A549 (cell line): ENCODE measurements at regions not wholly inside any gene's neighbourhood (a gene's known extent, or its start where the extent isn't known, plus 50 kb on each side); places are given as distances from the start of the nearest gene placed in this dataset.

ENCODE experiments used
- ATAC-seq, 2 experiments: fragments of 200-7000 bp in 1 of 2; fragments of >200 bp in 1 of 2; cut with Nextera tagmentation in 1 of 2; cut with Tn5 transposase in 1 of 2; 3 replicates each; pipeline versions ENCODE4 v1.8.0 to v1.9.1; 2018 to 2020; ENCODE audit warnings: mild to moderate bottlenecking in 1 of 2, moderate library complexity in 1 of 2
- CTCF ChIA-PET: fragments of 300-600 bp; sonication (Branson Sonifier 250); formaldehyde crosslinking; extraction: SDS; loops from one replicate; lab custom pipeline; 2021; ENCODE audit warnings: antibody characterized with exemption, inconsistent platforms; lab: Yijun Ruan, JAX
- POLR2A ChIA-PET: fragments of 350-600 bp; formaldehyde crosslinking; extraction: SDS; loops from one replicate; lab custom pipeline; 2021; ENCODE audit warnings: antibody characterized with exemption, inconsistent platforms; lab: Yijun Ruan, JAX
- DNase-seq, 2 experiments: peaks; one replicate each; pipeline versions ENCODE4 v3.0.0 to v3.0.0-alpha.2; 2011 to 2016; ENCODE audit warnings: low read depth in 1 of 2, low spot score in 1 of 2
- FAIRE-seq: peaks from 2 replicates; lab custom pipeline; 2011; peaks lifted over from hg19 to GRCh38; lab: Jason Lieb, UNC
- H3K27ac ChIP-seq, 2 experiments: fragments of >200 bp; sonication (Bioruptor Twin); formaldehyde crosslinking; 3 replicates each; pipeline ENCODE4 v1.5.1; 2016 to 2017
- H3K4me1 ChIP-seq: fragments of >200 bp; sonication (Bioruptor Twin); formaldehyde crosslinking; 3 replicates; pipeline ENCODE4 v1.6.1; 2016
- H3K4me2 ChIP-seq: fragments of >200 bp; sonication (Bioruptor Twin); formaldehyde crosslinking; 3 replicates; pipeline ENCODE4 v1.6.1; 2016
- H3K4me3 ChIP-seq: fragments of >200 bp; sonication (Bioruptor Twin); formaldehyde crosslinking; 3 replicates; pipeline ENCODE4 v1.5.1; 2016
- H3K9me3 ChIP-seq: fragments of >200 bp; sonication (Bioruptor Twin); formaldehyde crosslinking; 3 replicates; pipeline ENCODE4 v1.6.1; 2016
- CHD2 ChIP-seq: fragments of 150-350 bp; IDR thresholded peaks from 2 replicates; pipeline ENCODE4 v1.6.1; 2014; ENCODE audit warnings: low read length; ENCODE audit not compliant: partially characterized antibody
- CHD4 ChIP-seq: fragments of 200-600 bp; sonication (generic); IDR thresholded peaks from 2 replicates; pipeline ENCODE4 v1.6.1; 2016; ENCODE audit warnings: antibody characterized with exemption, mild to moderate bottlenecking, borderline replicate concordance
- FOSB ChIP-seq: fragments of 250-450 bp; sonication (Bioruptor Pico); IDR thresholded peaks from 2 replicates; pipeline ENCODE4 v1.5.0; 2020; ENCODE audit warnings: mild to moderate bottlenecking, moderate library complexity
- FOSL2 ChIP-seq, 2 experiments: fragments of 450-650 bp in 1 of 2; fragments of >200 bp in 1 of 2; sonication (Bioruptor Twin) in 1 of 2; formaldehyde crosslinking; IDR thresholded peaks; 2 replicates each; pipeline versions ENCODE4 v1.5.0 to v1.6.1; 2016 to 2020; ENCODE audit warnings: mild to moderate bottlenecking in 1 of 2, moderate library complexity in 1 of 2
- GATA3 ChIP-seq: IDR thresholded peaks from 2 replicates; pipeline ENCODE4 v1.6.1; 2012; ENCODE audit warnings: borderline replicate concordance
- HEYL ChIP-seq: fragments of 250-450 bp; sonication (Bioruptor Pico); IDR thresholded peaks from 2 replicates; pipeline ENCODE4 v1.8.0; 2021; ENCODE audit warnings: mild to moderate bottlenecking, moderate library complexity
- HOXB5 ChIP-seq: fragments of 250-450 bp; sonication (Bioruptor Pico); IDR thresholded peaks from 2 replicates; pipeline ENCODE4 v1.5.0; 2020; ENCODE audit warnings: mild to moderate bottlenecking, moderate library complexity
- KDM1A ChIP-seq: fragments of 200-600 bp; sonication (generic); IDR thresholded peaks from 2 replicates; pipeline ENCODE4 v1.6.1; 2016; ENCODE audit warnings: low read depth, mild to moderate bottlenecking
- KDM5A ChIP-seq: fragments of 200-600 bp; sonication (generic); IDR thresholded peaks from 2 replicates; pipeline ENCODE4 v1.6.1; 2016; ENCODE audit warnings: antibody characterized with exemption, mild to moderate bottlenecking
- PHF8 ChIP-seq: fragments of 200-600 bp; sonication (generic); IDR thresholded peaks from 2 replicates; pipeline ENCODE4 v1.6.1; 2016; ENCODE audit warnings: low read depth, mild to moderate bottlenecking, antibody characterized with exemption, moderate library complexity, borderline replicate concordance
- POLR2AphosphoS2 ChIP-seq: conservative IDR thresholded peaks from 2 replicates; pipeline ENCODE4 v1.6.1; 2012; ENCODE audit warnings: low read length, improper control_type of control experiment, inconsistent platforms
- RARB ChIP-seq: fragments of 250-450 bp; sonication (Bioruptor Pico); IDR thresholded peaks from 2 replicates; pipeline ENCODE4 v1.8.0; 2021; ENCODE audit warnings: mild to moderate bottlenecking, moderate library complexity
- SREBF2 ChIP-seq: fragments of 450-650 bp; IDR thresholded peaks from 2 replicates; pipeline ENCODE4 v1.6.1; 2014; ENCODE audit warnings: mild to moderate bottlenecking, moderate library complexity
- WGBS: methylation state at CpG from one replicate; pipeline ENCODE4 v1.1.6; 2017; ENCODE audit errors: missing lambda C conversion rate; 5-methylcytosine and 5-hydroxymethylcytosine counted together
- TF ChIP-seq, protein P1 (sequence below): IDR thresholded peaks from 2 replicates; pipeline ENCODE4 v1.6.1; 2012
- TF ChIP-seq, protein P2 (sequence below): fragments of 450-650 bp; IDR thresholded peaks from 2 replicates; pipeline ENCODE4 v1.6.1; 2014; ENCODE audit warnings: antibody characterized with exemption

DNA sequence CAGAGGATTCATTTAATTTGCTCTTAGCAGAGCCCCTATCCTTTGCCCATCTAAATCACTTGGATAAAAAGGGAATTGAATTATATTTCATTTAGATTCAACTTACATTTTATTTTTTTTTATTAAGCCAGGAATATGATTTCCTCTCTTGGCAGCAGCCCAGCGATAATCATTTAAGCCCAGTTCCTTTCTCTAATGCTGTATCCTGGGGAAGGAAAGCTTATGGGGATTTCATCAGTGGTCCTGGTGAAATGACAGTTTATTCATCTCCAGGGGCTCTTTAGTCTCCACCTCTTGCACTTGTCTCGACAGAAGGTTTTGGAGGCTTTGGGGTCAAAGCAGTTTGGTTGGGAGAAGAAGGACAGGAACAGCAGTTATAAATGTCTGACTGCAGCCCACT is 50.4 kb upstream of the LRRC8D start:
- ATAC-seq: no peak
- H3K4me2 ChIP-seq: no peak overlapping the region
- DNase-seq: no peak
- H3K9me3 ChIP-seq: no peaks in the 10 kb centered on the region
- TF ChIP-seq RARB (CRISPR knock-in tag): no peak
- TF ChIP-seq HOXB5 (CRISPR knock-in tag): no peak
- no peak for TF ChIP-seq KDM5A
- no peak for TF ChIP-seq POLR2AphosphoS2
- TF ChIP-seq GATA3: no peak
- no peak for TF ChIP-seq SREBF2
- no peak for TF ChIP-seq PHF8
- TF ChIP-seq HEYL (CRISPR knock-in tag): no peak
- no peak for TF ChIP-seq FOSB
- TF ChIP-seq KDM1A: no peak
- no peak for TF ChIP-seq CHD2
- TF ChIP-seq, protein P1, sequence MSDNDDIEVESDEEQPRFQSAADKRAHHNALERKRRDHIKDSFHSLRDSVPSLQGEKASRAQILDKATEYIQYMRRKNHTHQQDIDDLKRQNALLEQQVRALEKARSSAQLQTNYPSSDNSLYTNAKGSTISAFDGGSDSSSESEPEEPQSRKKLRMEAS: no peak
- TF ChIP-seq CHD4: no peak
- TF ChIP-seq FOSL2 (IDR thresholded peaks at IDR 0.05): no peak
- TF ChIP-seq FOSL2 (CRISPR knock-in tag; IDR thresholded peaks at IDR 0.05): no peak
- TF ChIP-seq, protein P2, sequence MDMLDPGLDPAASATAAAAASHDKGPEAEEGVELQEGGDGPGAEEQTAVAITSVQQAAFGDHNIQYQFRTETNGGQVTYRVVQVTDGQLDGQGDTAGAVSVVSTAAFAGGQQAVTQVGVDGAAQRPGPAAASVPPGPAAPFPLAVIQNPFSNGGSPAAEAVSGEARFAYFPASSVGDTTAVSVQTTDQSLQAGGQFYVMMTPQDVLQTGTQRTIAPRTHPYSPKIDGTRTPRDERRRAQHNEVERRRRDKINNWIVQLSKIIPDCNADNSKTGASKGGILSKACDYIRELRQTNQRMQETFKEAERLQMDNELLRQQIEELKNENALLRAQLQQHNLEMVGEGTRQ: no peak
- no peak for FAIRE-seq
- CTCF ChIA-PET: interaction anchor here (2.7 kb wide), 1 partner anchor 7 kb away, joined by 20 read pairs; no protein-coding TSS in a partner anchor
- POLR2A ChIA-PET: no interaction called here
- no peaks in the 10 kb centered on the region for H3K4me1 ChIP-seq
- no peak overlapping the region for H3K4me3 ChIP-seq
- H3K27ac ChIP-seq: no peak overlapping the region
- 62% methylated on average over 2 of the region's 2 CpGs for WGBS
